HG02642 (cell line): ENCODE measurements at regions not wholly inside any gene's neighbourhood (a gene's known extent, or its start where the extent isn't known, plus 50 kb on each side); places are given as distances from the start of the nearest gene placed in this dataset.

Source experiments
- ATAC-seq: cut with Tn5 transposase; IDR thresholded peaks from one replicate; pipeline ENCODE4 v1.9.1; 2021; ENCODE audit warnings: mild to moderate bottlenecking; ENCODE audit not compliant: unreplicated experiment, poor library complexity

DNA sequence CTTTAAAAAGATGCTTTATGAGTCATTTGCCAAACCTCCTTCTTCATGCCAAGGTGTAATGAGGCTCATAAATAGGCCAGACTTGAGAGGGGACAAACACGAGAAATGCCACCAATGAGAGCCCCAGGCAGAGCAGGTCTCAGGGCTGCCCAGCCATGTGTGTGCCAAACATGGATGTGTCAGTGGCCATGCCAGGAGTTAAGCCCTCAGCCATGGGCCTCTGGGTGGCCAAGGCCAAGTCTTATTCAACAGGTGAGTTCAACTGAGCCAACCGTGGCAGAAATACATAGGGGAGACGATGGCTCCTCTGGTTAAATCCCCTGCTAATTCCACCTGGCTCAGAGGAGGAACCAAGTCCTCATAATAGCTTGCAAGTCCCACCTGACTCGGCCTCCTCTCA is 358.8 kb downstream of the PREX1 start:
- no peak for ATAC-seq

GRCh38 chr20:48468571-48468970 is 359.2 kb downstream of the PREX1 start:
- ATAC-seq: no peak

DNA sequence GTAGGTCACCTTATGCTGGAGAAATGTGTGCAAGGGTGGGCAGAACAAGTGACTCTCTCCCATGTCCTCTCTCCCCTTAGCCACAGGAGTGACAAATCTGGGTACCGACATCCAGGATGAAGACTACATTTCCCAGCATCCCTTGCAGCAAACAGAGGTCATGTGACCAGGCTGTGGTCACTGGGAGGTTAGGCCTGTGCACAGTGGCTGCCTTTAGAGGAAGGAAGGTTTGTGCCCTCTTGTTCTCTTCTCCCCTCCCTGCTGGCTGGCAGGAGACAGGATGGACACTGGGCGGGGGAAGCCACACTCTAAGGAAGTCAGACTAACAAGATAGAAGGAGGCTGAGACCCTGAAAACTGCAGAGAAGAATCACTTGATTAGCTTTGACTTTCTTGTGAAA is 360.2 kb downstream of the PREX1 start:
- ATAC-seq: no peak

DNA sequence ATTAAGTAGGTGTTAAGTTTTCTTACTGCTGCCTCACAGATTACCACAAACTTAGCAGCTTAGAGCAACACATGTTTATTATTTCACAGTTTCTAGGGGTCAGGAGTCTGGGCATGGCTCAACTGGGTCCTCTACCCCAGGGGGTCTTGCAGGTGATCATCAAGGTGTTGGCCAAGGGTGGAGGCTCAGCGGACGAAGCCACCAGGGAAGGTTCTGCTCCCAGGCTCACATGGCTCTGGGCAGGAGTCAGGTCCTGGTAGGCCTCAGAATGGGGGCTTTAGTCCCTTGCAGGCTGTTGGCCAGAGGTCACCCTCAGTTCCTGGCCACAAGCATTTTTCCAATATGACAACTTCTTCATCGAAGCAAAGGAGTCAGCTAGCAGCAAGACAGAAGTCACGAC is 362.5 kb downstream of the PREX1 start:
- no peak for ATAC-seq

- ATAC-seq: no peak
Measured at GRCh38 chr20:48463916-48464315, 363.9 kb downstream of the PREX1 start.

DNA sequence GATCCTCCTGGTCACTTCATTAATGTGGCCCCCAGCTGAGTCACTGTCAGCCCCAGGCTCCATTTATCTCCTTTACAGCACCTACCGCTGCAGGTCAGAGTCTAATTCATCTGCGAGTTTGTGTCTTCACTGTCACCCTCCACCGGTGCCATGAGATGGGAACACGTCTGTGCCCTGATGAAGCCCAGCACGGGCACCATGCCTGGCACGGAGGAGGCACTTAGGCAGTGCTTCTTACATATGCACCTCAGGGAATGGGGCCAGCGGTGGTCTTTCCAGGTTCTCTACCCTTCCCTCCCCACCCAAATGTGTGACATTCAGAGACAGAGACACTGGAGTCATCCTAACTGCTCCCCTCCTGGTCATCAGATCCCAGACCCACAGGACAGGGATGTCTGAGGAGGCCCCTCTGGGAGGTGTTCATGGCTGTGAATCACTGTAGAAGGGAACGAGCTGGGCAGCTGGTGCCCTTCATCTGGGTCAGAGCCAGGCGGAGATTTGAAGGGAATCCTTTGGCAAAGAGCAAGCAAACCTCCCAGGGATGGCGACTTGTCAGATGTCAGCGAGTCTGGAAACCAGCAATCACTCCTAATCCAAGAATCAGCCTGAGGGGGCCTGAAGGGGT is 364.6 kb downstream of the PREX1 start:
- ATAC-seq: no peak

- no peak for ATAC-seq
Measured at GRCh38 chr20:48461735-48462119, 366.1 kb downstream of the PREX1 start.

DNA sequence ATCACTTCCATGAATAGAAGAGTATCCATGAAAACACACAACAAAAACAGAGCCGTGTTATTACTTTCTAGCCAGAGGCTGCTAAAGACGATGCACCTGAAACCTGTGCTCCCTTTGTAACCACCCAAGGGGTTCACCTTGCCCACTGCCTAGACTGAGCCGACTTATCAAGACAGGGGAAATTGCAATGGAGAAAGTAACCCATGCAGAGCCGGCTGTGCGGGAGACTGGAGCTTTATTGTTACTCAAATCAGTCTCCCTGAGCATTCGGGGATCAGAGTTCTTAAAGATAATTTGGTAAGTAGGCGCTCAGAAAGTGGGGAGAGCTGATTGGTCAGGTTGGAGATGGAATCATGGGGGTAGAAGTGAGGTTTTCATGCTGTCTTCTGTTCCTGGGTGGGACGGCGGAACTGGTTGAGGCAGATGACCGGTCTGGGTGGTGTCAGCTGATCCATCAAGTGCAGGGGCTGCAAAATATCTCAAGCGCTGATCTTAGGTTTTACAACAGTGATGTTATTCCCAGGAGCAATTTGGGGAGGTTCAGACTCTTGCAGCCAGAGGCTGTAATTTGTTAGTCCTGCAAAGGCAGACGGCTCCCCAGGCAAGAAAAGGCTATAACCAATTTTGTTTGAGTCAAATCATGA is 366.6 kb downstream of the PREX1 start:
- no peak for ATAC-seq

GRCh38 chr20:48460681-48461080 is 367.1 kb downstream of the PREX1 start:
- no peak for ATAC-seq

GRCh38 chr20:48459722-48460395 is 367.9 kb downstream of the PREX1 start:
- ATAC-seq: no peak

- no peak for ATAC-seq
Measured at GRCh38 chr20:48458601-48459385, 369.0 kb downstream of the PREX1 start.

DNA sequence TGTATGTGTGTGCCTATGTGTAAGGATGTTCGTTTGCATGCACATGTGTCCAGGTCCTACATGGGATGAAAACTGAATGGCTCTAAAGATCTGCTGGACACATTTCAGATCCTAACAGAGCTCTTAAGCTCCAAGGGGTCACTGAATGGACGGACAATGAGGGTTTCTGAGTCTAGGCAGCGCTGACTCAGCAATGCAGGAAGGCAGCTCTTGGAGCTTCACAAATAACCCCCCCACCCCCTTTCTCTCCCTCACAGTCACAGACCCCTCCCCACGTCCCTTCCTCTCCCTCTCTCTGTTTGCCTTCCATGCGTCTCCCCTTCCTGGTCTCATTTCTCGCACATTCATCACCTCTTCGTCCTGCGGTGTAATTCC is 369.8 kb downstream of the PREX1 start:
- no peak for ATAC-seq

- ATAC-seq: no peak
Measured at GRCh38 chr20:48457193-48458002, 370.4 kb downstream of the PREX1 start.

GRCh38 chr20:48456366-48457192 is 371.2 kb downstream of the PREX1 start:
- ATAC-seq: no peak

DNA sequence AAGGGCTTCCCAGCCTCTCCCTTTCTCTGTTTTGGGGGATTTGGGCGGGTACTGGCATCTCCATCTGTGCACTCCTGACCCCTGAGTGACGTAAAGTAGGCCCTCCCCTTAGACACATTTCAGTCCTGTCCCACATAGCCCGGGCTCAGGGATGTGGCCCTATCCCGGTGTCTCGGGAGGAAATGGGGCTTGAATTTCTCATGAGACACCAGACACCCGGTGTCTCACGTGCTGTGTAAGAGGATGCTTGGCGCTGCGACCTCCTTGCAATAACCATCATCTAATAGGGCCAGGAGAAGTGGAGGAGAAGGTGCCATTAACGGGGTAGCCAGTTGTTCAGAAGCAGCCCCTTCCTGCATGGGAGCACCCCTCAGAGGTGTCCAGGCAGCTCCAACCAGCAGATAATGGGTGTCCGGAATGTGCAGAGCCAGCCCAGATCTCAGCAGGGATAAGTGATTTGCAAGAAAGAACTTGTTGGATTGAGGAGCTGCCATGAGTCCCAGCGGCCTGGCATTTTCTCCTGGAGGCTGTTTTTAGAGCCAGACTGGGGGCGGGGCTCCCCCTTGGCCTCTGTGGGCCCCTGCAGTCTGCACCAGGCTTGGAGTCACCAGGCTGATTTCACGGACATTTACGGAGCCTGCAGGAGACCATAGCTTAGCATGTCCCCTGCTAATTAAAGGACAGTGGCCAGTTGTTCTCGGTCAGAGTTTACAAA is 372.0 kb downstream of the PREX1 start:
- ATAC-seq: no peak

DNA sequence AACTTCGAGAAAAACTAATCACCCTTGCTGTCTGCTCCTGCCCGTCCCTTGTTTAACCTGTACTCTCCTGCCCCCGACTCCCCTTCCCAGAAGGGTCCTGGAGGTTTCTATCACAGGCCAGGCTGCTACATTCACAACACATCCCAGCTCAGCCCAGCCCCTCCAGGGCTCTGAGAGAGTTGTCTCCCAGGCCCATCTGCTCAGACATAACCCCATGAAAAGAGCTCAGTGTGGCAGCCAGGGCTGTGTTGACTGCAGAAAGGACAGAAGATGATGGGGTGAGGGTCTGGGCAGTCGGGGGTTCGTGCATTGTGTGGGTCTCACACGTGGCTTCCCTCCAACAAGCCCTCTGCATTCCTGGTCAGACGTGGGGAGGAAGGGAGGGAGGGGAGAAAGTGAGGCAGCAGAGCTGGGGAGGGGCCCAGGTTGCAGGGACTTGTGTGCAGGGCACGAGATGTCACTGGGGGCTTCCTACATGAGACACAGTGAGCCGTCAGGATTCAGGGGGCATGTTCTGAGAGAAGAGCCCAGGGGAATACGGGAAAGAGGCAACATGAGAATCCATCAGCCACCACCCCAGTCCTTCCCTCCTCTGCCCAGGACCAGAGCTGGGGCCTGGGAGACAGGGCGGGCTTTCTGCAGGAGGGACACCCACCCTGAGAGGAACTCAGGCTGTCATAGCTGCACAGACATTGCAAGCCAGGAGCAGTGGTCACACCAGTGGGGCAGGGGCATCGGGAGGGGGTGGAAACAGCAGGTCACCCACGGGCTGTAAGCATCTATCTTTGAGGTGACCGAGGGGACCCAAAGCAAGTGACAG is 372.9 kb downstream of the PREX1 start:
- ATAC-seq: no peak

DNA sequence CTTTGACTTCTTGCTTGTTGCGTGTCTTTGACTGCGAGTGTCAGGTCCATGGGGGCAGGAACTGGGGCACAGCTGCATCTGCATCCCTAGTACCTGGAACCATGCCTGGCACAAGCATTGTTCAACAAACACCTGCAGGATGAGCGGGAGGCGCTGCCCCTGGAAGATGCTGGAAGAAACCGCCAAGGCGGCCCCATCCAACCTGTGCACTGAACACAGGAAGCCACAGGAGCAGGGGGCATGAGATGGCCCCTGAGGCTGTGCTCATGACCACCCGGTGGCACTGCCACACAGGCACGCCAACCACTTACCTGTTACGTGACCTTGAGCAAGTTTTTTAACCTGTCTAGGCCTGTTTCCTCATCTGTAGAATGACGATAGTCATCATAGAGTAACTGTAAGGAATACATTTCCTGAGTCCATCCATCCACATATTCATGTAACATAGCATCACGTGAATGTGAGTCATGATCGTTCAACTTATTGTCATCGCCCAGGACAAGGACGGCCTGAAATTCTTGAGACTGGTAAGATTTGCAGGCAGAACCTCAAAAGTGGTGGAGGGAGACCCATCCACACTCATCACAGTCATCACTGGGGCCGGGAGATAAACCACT is 374.2 kb downstream of the PREX1 start:
- ATAC-seq: no peak

DNA sequence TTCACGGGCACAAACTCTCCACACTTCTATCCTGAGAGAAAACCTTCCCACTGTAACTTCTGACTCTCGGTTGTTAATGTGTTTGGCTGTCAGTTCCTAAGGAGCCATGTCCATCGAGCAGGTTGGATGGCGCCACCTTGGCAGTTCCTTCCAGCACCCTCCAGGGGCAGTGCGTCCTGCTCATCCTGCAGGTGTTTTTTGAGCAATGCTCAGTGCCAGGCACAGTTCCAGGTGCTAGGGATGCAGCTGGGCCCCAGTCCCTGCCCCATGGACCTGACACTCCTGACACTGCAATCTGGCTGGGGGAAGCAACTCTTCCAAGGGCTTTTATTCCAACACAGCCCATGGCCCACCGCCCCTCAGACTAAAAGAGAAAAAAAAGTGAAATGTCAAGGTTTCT is 376.4 kb downstream of the PREX1 start:
- no peak for ATAC-seq
